OCI-LY7 (cell line): ENCODE measurements at regions not wholly inside any gene's neighbourhood (a gene's known extent, or its start where the extent isn't known, plus 50 kb on each side); places are given as distances from the start of the nearest gene placed in this dataset.

Experiments
- CTCF ChIP-seq: fragments of 200-600 bp; sonication (generic); conservative IDR thresholded peaks from 2 replicates; pipeline ENCODE4 v1.5.1; 2014; ENCODE audit warnings: mild to moderate bottlenecking, antibody characterized with exemption, low read length, moderate library complexity, mixed read lengths
- EZH2phosphoT487 ChIP-seq: fragments of 200-600 bp; sonication (generic); IDR thresholded peaks from 2 replicates; pipeline ENCODE4 v1.6.1; 2018; ENCODE audit warnings: low read depth, borderline replicate concordance, mild to moderate bottlenecking, mixed run types, antibody characterized with exemption, low read length, moderate library complexity, mixed read lengths

GRCh38 chr7:23970193-23970592 is 260.2 kb downstream of the STK31 start:
- TF ChIP-seq CTCF (no peak), EZH2phosphoT487 (no peak)
